GM19238 (cell line): ENCODE measurements at regions not wholly inside any gene's neighbourhood (a gene's known extent, or its start where the extent isn't known, plus 50 kb on each side); places are given as distances from the start of the nearest gene placed in this dataset.
"Not testable (repeated sequence)": the region's sequence is repeated elsewhere in the genome, so short reads cannot be mapped to it uniquely, and the experiment has no call there.

ENCODE experiments used
- DNase-seq: peaks from one replicate; pipeline ENCODE4 v3.0.0; 2011; ENCODE audit warnings: low spot score; ENCODE audit not compliant: insufficient read length

- DNase-seq: no peak
Measured at GRCh38 chr11:96508861-96509260, 119.0 kb downstream of the JRKL start.

GRCh38 chr11:96520939-96521338, 131.1 kb downstream of the JRKL start:
- DNase-seq: no peak

GRCh38 chr11:96523656-96524055, 133.8 kb downstream of the JRKL start:
- DNase-seq: no peak

GRCh38 chr11:96524475-96524874, 134.7 kb downstream of the JRKL start:
- DNase-seq: no peak

- no peak for DNase-seq
Measured at GRCh38 chr11:96530473-96530872, 140.7 kb downstream of the JRKL start.

GRCh38 chr11:96538104-96538503, 148.3 kb downstream of the JRKL start:
- no peak for DNase-seq

- no peak for DNase-seq
Measured at GRCh38 chr11:96538622-96539021, 148.8 kb downstream of the JRKL start.

GRCh38 chr11:96540875-96541274, 151.1 kb downstream of the JRKL start:
- no peak for DNase-seq

- DNase-seq: no peak
Measured at GRCh38 chr11:96543177-96543576, 153.4 kb downstream of the JRKL start.

GRCh38 chr11:96545192-96545591, 155.4 kb downstream of the JRKL start:
- not testable (repeated sequence) for DNase-seq

- DNase-seq: no peak
Measured at GRCh38 chr11:96551136-96551535, 161.3 kb downstream of the JRKL start.

GRCh38 chr11:96554236-96554820, 164.5 kb downstream of the JRKL start:
- DNase-seq: no peak

GRCh38 chr11:96555826-96556225, 166.0 kb downstream of the JRKL start:
- DNase-seq: not testable (repeated sequence)

GRCh38 chr11:96560727-96561126, 170.9 kb downstream of the JRKL start:
- not testable (repeated sequence) for DNase-seq

- no peak for DNase-seq
Measured at GRCh38 chr11:96567176-96567575, 177.4 kb downstream of the JRKL start.

GRCh38 chr11:96567667-96568066, 177.9 kb downstream of the JRKL start:
- DNase-seq: no peak

- no peak for DNase-seq
Measured at GRCh38 chr11:96576383-96576782, 186.6 kb downstream of the JRKL start.

- DNase-seq: no peak
Measured at GRCh38 chr11:96578379-96578778, 188.6 kb downstream of the JRKL start.

- no peak for DNase-seq
Measured at GRCh38 chr11:96579656-96580055, 189.8 kb downstream of the JRKL start.

GRCh38 chr11:96580476-96581040, 190.7 kb downstream of the JRKL start:
- no peak for DNase-seq

GRCh38 chr11:96585944-96586880, 196.4 kb downstream of the JRKL start:
- DNase-seq: not testable (repeated sequence)

GRCh38 chr11:96588793-96589192, 199.0 kb downstream of the JRKL start:
- DNase-seq: not testable (repeated sequence)
